Ishikawa (cell line): ENCODE measurements at regions not wholly inside any gene's neighbourhood (a gene's known extent, or its start where the extent isn't known, plus 50 kb on each side); places are given as distances from the start of the nearest gene placed in this dataset.

Experiments
- EGR1 ChIP-seq: IDR thresholded peaks from 2 replicates; pipeline ENCODE4 v1.6.1; 2012
- EP300 ChIP-seq: IDR thresholded peaks from 2 replicates; pipeline ENCODE4 v1.6.1; 2012; ENCODE audit warnings: borderline replicate concordance
- REST ChIP-seq: IDR thresholded peaks from 2 replicates; pipeline ENCODE4 v1.6.1; 2012; ENCODE audit warnings: low read depth, mild to moderate bottlenecking
- TAF1 ChIP-seq: IDR thresholded peaks from 2 replicates; pipeline ENCODE4 v1.6.1; 2012; ENCODE audit warnings: low read depth, mild to moderate bottlenecking
- TEAD4 ChIP-seq: IDR thresholded peaks from 2 replicates; pipeline ENCODE4 v1.6.1; 2012

GRCh38 chr6:159606786-159607185 is 86.3 kb downstream of the SOD2 start:
- TF ChIP-seq EGR1 = no peak
- TF ChIP-seq EP300 = no peak
- no peak for TF ChIP-seq REST
- no peak for TF ChIP-seq TAF1
- no peak for TF ChIP-seq TEAD4
